Nucleus accumbens (tissue), 56 donors: ENCODE measurements at regions not wholly inside any gene's neighbourhood (a gene's known extent, or its start where the extent isn't known, plus 50 kb on each side); places are given as distances from the start of the nearest gene placed in this dataset.
"Not testable (repeated sequence)": the region's sequence is repeated elsewhere in the genome, so short reads cannot be mapped to it uniquely, and the experiment has no call there.

Source experiments
- DNase-seq, 56 donors: peaks; one replicate each; lab custom pipeline; 2025; lab: John Stamatoyannopoulos, UW

DNA sequence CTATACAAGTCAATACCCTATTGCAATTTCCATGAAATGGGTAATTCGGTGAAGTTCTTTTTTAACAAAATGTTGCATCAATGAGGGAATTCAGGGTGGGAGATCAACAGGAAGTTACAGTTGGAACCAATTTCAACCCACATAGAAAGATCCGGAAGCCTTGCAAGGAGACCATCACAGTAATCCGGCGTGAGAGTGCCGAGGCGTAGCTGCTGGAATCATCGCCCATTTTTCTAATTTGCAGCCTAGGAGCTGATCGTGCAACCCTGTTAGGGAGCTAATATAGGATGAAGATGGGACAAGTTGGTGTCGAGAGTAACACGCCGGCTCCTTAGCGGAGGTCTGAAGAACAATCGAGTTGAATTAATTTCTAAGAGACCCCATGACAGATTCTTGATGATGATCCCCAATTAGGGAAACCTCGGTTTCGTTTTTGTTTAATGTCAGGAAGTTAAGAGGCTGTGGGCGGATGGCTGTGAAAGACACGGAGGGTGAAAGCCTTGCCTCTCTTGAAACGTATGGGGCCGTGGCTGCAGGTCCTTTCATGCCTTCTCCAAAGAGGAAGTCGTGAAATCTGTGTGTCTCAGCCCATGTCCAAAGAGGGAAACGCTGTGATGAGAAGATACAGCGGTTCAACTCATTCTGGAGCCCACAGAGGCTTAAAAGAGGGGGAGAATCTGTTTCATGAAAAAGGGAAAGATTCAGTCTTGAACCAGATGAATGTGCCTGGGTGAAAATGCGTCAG lies 51.2 kb upstream of the CARD11 start:
- peak in 10 of 56 donors; percentile 1 to 38 (median 6) for DNase-seq

DNA sequence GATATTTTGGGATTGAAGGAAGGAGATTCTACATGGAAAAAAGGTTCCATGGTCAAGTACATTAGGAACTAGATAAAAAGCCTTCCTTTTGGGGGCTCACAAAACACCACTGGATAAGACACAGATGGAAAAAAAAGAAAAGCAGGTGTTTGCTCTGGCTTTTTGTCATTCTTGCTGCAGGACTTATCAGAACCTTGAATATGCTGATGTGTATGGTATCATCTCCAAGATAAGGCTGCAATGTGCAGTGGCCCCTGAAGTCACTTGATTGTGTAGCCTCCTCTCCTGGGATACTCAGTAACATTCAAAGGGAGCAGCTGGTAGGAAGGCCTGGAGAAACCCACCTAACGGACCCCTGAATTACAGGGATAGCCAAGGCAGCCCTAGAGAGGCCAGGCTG lies 54.1 kb upstream of the CARD11 start:
- no peak for DNase-seq

DNA sequence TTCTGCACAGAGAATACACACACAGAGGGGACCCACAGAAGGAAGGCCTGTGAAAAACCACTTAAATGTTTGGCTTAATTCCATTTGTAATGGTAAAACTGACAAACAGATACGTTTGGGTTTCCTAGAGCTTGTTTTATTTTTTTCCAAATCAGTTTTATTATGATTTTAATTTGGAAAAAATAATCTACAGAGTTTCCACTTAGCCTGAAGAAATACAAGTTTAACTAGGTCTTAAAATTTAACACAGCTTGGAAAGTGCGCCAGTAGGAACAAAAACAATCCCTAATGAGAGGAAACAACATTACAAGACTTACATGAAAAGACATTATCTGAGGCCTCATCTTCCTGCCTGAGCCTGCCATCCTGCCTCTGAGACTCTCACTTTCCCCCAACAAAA lies 58.5 kb upstream of the CARD11 start:
- DNase-seq, result no peak

DNA sequence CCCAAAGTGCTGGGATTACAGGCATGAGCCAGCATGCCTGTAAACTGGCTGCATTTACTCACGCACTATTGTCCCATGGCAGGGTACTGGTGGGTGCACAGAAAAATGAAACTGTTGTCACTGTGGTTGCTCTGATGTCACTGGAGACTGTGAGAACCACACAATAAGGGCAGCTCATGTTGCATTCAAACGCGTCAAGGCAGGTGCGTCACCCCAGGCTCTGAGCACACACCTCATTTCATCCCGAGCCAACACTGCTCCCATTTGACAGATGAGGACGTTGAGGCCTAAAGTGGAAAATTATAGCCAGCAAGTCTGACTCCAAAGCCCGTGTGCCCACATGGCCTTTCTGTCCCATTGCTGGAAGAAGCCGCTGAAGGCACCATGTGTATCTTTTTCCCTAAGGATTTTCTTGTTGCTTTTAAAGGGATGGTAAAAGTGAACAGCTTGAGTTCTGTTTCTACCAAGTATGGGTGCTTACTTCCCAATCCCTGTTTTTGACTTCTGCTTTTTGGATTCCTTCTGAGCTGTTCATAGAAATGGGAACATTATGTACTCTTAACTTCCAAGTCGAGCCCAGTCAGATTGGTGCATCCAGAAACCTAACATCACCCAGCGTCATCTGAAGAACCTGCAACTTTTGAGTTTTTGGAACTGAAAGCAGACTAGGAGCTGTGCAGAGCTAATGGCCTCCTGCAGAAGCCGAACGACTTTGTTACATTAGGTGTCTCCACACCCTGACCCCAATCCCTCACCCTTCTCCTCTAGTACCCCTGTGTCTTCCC lies 60.1 kb upstream of the CARD11 start:
- peak in 2 of 56 donors; percentile 1 to 8 for DNase-seq

DNA sequence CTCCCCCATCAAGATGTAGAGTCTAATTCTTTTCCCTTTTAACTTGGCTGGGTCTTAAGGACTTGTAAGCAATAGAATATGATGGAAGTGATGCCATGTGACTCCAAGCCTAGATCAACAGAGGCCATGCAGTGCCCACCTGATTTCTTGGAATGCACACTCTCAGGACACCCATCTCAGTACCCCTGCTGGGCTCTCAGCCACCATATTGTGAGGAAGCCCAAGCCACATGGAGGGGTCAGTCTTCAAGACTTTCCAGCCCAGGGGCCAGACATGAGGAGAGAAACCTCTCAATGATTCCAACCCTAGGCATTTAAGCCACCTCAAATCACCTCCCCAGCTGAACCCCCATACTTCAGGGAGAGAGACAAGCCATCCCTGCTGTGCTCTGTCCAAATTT lies 62.2 kb upstream of the CARD11 start:
- DNase-seq, result no peak

DNA sequence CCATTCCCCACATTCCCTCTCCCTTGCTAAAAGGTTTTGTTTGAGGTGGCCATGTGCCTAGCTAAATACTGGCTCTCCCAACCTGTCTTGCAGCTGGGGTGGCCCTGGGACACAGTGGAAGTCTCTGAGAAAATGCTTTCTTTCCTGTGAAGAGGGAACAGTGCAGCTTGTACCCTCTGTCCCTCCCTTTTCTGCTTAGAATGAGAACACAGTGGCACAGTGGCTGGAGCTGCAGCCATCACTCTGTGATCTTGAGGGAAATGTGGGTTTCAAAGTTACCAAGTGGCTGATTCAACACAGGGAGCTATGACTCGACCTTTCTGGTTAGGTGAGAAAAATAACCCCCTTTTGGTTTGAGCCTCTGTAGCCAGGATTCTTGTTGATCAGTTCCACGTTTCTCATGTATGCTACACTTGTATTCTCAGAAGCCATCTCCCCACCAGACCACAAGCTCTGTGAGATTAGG lies 62.7 kb upstream of the CARD11 start:
- no peak for DNase-seq

DNA sequence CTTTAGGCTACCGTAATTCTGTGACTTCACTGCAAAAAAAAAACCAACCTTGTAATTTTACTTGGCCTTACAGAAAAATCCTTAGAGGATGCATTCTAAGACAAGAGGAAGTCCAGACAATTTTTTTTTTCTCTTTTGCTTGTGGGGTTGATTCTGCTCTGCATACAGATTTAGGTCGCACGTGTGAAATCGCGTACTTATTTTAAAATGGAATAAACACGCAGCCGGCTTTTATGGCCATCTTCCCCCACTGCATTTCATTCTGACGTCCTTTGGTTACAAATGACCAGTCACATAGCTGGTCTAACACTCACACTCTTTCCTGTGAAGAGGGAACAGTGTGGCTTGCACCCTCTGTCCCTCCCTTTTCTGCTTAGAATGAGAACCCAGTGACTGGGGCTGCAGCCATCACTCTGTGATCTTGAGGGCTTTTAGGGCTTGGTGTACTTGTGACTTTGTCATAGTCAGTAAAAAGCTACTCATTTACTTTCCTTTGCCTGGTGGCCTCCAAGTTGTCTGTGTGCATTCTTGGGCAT lies 63.6 kb upstream of the CARD11 start:
- no peak for DNase-seq

DNA sequence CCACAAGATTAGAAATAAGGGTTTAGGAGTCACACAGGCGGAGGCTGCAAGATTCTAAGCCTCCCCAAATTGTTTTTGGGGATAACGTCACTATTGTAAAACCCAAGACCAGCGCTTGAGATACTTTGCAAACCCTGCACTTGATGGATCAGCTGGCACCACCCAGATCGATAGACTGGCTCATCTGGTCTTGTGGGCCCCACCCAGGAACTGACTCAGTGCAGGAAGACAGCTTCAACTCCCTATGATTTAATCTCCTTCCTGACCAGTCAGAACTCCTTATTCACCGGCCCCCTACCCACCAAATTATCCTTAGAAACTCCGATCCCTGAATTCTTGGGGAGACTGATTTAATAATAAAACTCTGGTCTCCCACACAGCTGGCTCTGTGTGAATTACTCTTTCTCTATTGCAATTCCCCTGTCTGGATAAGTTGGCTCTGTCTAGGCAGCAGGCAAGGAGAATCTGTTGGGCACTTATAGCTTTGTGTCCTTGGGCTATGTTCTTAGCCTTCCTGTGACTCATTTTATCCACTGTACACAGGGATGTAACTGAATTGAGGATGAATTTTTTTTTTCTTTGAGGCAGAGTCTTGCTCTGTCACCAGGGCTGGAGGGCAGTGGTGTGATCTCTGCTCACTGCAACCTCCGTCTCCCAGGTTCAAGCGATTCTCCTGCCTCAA lies 64.4 kb upstream of the CARD11 start:
- DNase-seq, result no peak

DNA sequence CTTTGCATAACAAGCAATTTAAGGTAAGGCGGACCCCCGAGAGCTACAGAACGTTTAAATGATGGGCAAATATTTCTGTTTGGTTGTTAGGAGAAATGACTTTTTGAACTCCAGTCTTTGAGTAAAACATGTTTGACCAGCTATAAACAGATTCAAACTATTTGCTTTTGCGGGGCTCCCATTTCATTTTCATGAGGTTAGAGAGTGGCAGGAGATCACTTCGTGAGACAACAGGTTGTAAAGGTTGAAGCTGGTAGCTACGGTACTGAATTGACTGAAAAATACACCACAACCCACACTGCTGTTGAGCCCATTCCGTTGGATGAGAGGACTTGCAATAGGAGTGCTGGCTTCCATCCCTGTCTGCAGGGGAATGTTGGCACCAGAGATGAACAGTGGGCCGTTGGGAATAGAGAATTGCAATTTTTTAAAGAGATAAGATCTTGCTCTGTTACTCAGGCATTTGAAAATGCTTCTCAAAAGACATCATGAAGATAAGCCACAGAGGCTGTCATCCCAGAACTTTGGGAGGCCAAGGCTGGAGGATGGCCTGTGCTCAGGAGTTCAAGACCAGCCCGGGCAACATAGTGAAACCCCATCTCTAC lies 65.7 kb upstream of the CARD11 start:
- no peak for DNase-seq

DNA sequence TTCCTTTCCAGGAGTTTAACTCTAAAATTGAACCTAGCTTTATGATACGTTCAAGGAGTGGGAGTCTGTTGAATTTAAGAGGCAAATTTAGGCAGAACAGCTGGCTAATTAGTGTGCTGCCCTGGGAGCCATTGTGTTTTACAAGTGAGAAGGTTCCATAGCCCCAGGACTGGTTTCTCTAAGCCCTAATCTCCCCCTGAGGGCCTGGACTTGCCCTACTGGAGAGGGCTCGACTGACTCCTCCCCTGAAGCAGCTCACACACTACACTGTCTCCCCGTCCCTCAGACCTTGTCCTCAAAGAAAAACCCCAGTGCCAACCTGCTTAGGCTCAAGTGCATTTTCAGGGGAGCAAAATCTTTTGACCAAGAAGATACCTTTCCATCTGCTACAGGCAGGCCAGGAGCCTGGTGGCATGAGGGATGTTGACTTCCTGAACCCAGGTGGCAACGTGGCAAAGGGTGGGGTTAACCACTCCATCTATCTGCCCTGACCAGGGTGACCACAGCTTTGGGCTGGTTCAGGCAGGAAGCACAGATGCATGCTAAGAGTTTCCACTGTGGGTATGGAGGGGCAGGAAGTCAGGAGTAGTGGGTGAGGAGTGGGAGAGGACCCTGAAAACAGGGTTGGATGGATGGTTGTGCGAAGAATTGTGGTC lies 68.9 kb upstream of the CARD11 start:
- DNase-seq, result no peak

DNA sequence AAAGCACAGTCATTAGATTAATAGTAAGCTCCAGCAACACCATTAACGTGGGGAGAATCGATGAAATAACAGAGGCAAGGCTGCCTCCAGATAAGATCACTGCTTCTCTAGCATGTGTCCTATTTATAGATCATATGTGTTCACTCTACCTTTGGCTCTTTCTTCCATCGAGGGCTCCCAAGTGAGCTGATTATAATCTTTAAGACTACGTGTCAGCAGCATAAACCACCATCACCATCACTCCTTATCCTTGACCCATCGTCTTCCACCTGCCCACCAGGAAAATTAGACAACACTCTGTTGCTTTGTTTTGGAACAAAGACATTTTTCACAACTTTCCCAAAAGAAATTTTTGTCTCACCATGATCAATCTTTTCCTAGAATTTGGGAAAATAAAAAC lies 71.2 kb upstream of the CARD11 start:
- no peak for DNase-seq

DNA sequence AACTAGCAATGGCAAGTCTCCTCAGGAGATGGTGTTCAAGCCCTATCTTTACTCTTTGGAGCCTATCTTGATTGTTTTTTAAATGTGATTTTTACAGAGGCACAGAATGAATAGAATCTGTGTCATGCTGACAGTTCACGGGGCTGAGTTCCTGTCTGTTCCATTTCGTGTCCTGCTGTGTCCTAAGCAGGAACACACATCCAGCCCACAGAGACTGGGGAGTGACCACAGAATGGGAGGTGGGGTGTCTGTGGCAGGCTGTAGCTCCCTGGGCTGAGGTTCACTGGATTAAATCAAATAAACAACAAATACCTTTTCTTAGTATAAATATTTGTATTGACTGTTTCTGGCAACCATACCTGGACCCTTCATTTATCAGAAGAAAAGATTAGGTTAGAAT lies 73.4 kb upstream of the CARD11 start:
- DNase-seq, result no peak

DNA sequence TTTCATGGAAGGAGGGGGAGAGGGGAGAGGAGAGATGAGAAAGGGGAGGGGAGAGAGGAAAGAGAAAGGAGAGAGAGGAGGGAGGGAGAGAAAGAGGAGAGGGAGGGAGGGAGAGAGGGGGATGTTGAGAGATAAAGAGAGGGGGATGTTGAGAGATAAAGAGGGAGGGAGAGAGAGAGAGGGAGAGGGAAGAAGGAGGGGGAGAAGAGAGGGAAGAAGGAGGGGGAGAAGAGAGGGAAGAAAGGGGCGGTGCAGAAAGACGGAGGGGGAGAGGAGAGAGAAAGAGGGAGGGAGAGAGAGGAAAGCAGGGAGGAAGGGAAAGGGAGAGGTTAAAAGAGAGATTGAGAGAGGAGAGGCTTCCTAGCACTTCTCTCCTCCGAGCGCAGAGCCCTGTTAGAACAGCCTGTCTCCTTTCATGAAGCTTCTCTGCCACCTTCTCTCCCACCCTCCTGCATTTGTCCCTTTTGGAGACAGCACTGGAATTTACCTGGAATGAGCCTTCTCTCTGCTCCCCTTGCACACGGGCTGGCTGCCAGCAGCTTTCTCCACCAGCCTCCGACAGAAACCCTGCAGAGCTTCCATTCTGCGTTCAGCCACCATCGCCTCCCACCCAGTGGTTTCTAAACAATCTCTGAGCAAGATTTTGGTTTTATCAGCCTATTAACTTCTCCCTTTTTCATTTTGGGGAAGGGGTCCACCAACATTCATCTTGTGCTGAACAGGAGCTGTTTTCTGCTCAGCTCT lies 74.0 kb upstream of the CARD11 start:
- peak in 1 of 56 donors; percentile 7 for DNase-seq

DNA sequence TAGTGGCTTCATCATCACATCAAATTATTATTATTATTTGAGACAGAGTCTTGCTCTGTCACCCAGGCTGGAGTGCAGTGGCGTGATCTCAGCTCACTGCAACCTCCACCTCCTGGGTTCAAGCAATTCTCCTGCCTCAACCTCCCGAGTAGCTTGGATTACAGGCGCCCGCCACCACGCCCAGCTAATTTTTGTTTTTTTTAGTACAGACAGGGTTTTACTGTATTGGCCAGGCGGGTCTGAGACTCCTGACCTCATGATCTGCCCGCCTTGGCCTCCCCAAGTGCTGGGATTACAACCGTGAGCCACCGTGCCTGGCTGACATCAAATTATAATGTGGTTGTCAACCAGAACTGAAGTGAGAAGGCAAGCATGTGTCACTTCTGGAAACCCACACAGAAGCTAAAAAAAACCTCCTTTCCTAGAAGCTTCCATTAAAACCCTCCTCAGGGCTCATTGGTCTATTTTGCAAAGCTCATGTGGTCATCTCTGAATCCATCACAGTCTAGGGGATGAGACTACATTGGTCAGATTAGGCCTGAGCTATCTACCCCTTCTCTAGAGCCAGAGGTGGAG lies 75.8 kb upstream of the CARD11 start:
- DNase-seq, result not testable (repeated sequence)

DNA sequence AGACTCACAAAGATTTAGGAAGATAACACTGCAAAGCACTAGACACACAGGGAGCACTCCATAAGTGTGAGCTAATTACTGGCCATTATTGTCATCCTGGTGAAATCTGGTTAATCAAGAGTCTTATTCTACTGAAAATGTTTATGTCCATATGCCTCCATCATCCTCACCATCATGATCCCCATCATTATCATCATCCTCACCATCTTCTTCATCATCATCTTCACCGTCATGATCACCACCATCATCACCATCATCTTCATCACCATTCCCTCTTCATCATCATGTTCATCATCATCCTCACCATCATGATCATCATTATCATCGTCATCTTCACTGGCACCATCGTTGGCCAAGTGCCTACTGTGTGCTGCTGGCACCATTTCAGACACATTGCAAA lies 76.3 kb upstream of the CARD11 start:
- no peak for DNase-seq

DNA sequence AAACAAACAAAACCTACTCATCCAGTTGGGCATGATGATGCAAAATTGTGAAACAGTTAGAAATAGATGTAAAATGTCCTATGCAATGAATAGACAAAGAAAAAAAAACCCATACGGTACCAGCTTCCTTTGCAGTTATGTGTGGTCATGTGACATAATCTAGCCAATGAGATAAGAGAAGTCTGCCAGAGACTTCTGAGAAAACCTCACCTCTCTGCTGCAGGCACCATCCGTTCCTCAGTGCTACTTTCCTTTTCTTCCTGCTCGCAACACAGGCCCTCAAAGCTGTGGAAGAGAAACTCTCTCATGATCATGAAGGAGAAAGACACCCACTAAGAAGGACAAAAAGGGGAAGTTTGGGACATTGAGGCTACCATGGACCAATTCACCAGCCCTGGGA lies 76.8 kb upstream of the CARD11 start:
- no peak for DNase-seq

DNA sequence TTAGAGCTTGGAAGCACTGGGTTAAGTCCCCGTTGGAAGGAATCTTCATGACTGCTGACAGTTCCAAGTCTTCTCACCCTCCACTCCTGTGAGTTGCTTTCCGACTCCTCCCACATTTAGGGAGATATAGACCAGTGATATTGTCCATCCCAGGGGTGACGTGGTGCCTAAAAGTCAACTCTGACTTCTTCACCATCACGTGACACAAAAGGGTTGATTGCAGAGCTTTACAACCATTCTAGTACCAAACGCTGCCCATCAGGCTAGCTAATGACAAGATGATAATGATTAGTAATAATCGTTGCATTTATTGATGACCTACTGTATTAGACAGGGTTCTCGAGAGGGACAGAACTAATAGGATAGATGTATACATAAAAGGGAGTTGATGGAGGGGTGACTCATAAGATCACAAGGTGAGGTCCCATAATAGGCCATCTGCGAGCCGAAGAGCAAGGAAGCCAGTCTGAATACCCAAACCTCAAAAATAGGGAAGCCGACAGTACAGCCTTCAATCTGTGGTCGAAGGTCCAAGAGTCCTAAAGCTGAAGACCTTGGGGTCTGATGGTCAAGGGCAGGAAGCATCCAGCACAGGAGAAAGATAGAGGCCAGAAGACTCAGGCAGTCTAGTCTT lies 85.3 kb upstream of the CARD11 start:
- no peak for DNase-seq

DNA sequence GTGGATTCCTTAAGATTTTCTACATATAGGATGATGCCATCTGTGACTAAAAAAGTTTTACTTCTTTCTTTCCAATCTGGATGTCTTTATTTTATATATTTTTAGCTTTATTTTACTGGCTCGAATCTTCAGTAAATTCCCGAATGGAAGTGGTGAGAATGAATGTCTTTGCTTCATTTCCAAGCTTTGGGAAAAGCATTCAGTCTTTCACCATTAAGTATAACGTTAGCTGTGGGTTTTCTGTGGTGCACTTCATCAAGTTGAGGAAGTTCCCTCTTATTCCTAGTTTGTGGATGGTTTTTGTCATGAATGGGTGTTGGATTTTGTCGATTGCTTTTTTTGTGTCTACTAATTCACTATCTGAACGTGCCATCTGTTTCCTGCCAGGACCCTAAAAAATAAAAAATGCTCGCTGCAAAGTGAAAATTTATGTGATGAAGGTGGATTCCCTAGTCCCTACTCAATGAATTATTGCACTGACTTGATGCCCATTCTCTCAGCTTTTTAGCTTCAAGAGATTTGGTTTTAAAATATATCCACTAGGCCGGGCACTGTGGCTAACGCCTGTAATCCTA lies 90.2 kb upstream of the CARD11 start:
- no peak for DNase-seq
